G401 (cell line): ENCODE measurements at regions not wholly inside any gene's neighbourhood (a gene's known extent, or its start where the extent isn't known, plus 50 kb on each side); places are given as distances from the start of the nearest gene placed in this dataset.
"Not testable (repeated sequence)": the region's sequence is repeated elsewhere in the genome, so short reads cannot be mapped to it uniquely, and the experiment has no call there.

Experiments
- DNase-seq: peaks from one replicate; pipeline ENCODE4 v3.0.0-alpha.2; 2015; ENCODE audit warnings: low spot score
- in situ Hi-C: cut with HindIII; loops from 2 replicates; pipeline ENCODE4 v1.10.0; 2016; ENCODE audit warnings: low sequenced_read_pairs, mixed read lengths

- DNase-seq, result no peak
- in situ Hi-C loops, result no loop called here
These were observed 222.4 kb downstream of the ANTXR2 start for GRCh38 chr4:79850626-79851025.

DNA sequence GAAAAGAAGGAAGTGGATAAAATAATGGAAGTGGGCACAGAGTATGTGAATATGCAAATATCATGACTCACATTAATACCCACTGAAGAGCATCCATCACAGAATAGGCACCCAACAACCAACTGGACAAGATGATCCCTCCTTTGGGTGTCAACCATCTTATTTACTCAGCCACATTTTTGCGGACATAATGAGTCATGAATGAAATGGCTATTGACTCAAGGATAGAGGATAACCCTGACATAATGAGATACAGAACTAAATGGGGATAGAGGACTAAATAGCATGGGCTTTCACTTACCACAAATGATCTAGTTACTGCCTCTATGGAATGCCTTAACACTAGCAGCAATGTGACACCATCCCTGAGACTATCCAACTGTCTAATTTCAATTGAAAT, 224.7 kb downstream of the ANTXR2 start:
- in situ Hi-C loops, result no loop called here
- no peak for DNase-seq

DNA sequence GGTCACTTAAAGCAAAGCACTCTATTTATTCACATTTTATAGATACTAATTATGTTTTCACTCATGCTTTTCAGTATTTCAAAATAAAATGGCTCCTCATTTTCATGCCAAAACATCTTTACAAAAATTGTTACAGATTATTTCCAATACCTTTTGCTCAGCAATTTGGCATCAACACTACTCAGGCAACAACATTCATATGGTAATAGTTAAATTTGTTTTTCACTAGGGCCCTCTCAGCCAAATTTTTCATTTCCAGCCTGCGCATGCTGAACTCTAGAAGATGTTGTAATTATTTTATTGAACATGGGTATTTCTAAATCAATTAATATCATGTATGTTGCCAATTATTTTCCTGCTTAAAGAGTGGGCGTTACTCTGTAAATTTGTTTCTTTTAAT, 225.6 kb downstream of the ANTXR2 start:
- in situ Hi-C loops, result no loop called here
- DNase-seq, result no peak

DNA sequence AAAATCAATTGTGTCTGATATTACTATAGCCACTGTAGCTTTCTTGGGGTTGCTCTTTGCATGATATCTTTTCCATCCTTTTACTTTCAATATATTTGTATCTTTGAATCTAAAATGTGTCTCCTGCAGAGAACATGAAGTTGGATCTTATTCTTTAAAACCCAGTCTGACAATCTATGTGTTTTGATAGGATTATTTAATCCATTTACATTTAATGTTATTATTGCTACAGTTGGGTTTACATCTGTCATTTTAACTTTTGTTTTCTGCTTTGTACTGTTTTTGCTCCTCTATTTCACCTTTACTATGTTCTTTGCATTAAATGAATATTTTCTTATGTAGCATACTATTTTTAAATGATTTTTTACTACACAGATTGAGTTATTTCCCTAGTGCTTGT, 230.9 kb downstream of the ANTXR2 start:
- in situ Hi-C loops, result no loop called here
- DNase-seq, result no peak

DNA sequence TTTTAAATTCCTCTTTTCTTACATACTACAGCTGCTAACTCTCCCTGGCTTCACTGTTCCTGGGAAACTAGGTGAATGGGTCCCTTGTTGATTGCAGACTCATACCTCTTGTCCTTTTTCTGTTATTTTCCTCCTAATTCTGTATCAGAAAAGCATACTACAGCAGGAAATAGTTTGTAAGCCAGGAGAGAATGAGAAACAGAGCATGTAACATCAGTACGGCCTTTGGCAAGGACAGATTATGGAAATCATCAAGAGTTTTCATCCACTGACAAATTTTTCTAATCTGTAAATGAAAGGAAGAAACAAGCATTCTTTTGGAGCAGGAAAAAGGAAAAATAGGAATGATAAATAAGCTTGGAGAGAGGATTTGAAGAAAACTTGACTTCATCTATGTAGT, 239.2 kb downstream of the ANTXR2 start:
- in situ Hi-C loops, result no loop called here
- no peak for DNase-seq

GRCh38 chr4:79831701-79832514, 241.1 kb downstream of the ANTXR2 start:
- no peak for DNase-seq
- in situ Hi-C loops, result no loop called here

- in situ Hi-C loops, result no loop called here
- DNase-seq, result no peak
These were observed 241.9 kb downstream of the ANTXR2 start for GRCh38 chr4:79831119-79831528.

DNA sequence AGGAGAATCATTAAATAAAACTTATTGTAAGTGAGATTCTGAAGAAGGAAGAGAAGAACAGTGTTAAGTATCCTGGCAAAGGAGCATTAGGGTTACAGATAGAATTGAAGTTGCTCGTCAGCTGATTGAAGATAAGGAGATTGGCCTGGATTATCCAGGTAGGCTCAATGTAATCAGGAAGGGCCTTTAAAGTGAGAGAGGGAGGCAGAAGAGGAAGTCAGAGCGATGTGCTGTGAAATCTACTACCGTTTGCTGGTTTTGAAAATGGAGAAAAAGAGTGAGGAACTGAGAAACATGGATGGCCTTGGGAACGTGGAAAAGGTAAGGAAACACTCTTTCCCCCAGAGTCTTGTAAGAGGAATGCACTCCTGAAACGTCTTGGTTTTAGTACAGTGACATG, 245.7 kb downstream of the ANTXR2 start:
- in situ Hi-C loops, result no loop called here

GRCh38 chr4:79823148-79823763, 249.8 kb downstream of the ANTXR2 start:
- DNase-seq, result no peak
- in situ Hi-C loops, result no loop called here

More for the DNA sequence above, 245.7 kb downstream of the ANTXR2 start:
- no peak for DNase-seq

DNA sequence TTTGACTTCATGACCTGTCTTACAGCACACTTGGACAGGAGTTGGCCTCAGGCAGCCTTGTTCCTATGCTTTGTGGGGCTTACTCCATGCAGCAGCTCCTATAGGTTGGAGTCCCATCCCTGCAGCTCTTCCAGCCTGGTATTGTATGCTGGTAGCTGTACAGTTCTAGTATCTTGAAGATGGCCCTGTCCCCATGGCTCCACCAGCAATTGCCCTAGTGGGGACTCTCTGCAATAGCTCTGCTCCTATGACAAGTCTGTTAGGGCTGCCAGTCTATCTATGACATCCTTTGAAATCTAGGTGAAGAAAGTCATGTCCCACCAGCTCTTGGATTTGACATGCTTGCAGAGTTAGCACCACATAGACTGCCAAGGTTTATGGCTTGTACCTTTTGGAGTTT, 252.6 kb downstream of the ANTXR2 start:
- no peak for DNase-seq
- in situ Hi-C loops, result no loop called here

- DNase-seq, in situ Hi-C loops: not testable (repeated sequence)
These were observed 265.1 kb downstream of the ANTXR2 start for GRCh38 chr4:79807933-79808332.

DNA sequence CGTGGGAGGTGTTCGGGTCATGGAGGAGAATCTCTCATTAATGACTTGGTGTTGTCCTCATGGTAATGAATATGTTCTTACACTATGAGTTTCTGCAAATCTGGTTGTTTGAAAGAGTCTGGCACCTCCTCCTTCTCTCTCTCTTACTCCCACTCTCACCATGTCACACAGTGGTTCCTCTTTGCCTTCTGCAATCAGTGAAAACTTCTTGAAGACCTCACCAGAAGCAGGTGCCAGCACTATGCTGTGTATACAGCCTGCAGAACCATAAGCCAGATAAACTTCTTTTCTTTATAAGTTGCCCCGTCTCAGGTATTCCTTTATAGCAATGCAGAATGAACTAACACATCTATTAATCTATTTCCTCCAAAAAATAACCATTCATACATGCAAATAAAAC, 275.0 kb downstream of the ANTXR2 start:
- no peak for DNase-seq
- in situ Hi-C loops, result no loop called here

GRCh38 chr4:79796948-79797347, 276.1 kb downstream of the ANTXR2 start:
- DNase-seq, result no peak
- in situ Hi-C loops, result no loop called here

DNA sequence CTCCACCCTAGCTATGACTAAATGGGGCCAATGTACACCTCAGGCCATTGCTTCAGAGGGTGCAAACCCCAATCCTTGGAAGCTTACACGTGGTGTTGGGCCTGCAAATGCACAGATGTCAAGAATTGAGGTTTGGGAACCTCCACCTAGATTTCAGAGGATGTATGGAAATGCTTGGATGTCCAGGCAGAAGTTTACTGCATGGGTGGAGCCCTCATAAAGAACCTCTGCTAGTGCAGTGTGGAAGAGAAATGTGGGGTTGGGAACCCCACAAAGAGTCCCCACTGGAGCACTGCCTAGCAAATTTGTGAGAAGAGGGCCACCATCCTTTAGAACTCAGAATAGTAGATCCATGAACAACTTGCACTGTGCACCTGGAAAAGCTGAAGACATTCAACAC, 284.1 kb downstream of the ANTXR2 start:
- DNase-seq, result no peak
- in situ Hi-C loops, result no loop called here

DNA sequence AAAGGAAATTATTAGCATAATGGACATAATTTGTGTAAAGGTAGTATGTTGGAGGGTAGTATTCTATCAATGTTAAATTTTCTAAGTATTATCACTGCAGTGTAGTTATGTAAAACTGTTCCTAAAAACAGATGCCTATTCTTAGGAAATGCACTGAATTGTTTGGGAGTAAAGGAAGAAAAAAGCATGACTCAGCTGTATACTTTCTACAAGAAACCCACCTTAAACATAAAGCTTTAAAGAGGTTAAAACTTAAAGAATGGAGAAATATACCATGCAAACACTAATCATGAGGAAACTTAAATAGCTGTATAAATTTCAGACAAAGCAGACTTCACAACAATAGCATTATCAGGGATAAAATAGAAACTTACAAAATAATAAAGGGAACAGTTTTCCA, 292.9 kb downstream of the ANTXR2 start:
- DNase-seq, result no peak
- in situ Hi-C loops, result no loop called here

GRCh38 chr4:79772510-79772909, 300.5 kb downstream of the ANTXR2 start:
- in situ Hi-C loops, result no loop called here
- no peak for DNase-seq

GRCh38 chr4:79764120-79764519, 308.9 kb downstream of the ANTXR2 start:
- DNase-seq, result no peak
- in situ Hi-C loops, result no loop called here

DNA sequence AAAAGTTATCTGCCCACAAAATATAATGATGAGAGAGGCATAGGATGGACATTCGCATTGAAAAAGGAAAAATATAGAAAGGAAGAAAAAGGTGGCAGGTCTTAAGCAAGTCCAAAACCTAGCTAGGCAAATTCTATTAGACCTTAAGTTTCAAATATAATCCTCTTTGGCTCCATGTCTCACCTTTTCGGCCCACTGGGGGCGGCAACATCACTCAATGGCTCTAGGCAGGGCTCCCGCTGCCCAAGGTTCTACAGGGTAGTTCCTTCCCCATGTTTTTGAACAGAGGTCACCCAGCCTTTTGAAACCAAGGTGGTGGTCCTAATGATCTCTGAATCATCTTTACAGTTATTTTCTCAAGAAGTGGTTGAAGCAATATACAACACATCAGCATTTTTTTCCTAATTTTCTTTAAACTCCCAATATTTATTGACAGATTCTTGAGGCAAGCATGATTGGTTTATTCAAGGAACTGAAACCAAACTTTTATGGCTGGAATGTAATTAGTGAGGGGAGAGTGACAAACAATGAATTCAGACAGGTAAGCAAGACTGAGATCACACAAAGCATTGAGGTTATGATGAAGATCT, 309.4 kb downstream of the ANTXR2 start:
- no peak for DNase-seq

DNA sequence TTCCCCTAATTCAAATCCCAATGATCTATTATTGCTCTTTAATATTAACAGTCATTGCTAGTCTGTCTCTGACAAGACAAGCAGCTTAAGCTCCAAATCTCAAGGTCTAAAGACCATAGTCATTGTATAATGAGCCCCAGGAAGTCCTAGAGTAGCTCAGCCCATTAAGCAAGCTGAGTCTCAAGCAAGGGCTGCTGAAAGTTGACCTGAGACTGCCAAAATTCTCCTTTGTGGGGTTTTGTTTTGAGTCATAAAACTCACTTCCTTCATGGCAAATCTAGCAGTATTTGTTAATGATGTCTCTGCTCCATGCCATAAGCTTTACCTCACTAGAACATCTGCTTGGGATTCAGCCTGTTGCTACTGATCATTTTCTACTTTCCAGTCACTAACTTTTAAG, 313.2 kb downstream of the ANTXR2 start:
- in situ Hi-C loops, result no loop called here

More for the DNA sequence above, 309.4 kb downstream of the ANTXR2 start:
- in situ Hi-C loops, result no loop called here

GRCh38 chr4:79757600-79757999, 315.4 kb downstream of the ANTXR2 start:
- DNase-seq, result no peak

More for the DNA sequence above, 313.2 kb downstream of the ANTXR2 start:
- no peak for DNase-seq

More at GRCh38 chr4:79757600-79757999, 315.4 kb downstream of the ANTXR2 start:
- in situ Hi-C loops, result no loop called here
